ENCODE measurements at regions not wholly inside any gene's neighbourhood (a gene's known extent, or its start where the extent isn't known, plus 50 kb on each side); places are given as distances from the start of the nearest gene placed in this dataset.

DNA sequence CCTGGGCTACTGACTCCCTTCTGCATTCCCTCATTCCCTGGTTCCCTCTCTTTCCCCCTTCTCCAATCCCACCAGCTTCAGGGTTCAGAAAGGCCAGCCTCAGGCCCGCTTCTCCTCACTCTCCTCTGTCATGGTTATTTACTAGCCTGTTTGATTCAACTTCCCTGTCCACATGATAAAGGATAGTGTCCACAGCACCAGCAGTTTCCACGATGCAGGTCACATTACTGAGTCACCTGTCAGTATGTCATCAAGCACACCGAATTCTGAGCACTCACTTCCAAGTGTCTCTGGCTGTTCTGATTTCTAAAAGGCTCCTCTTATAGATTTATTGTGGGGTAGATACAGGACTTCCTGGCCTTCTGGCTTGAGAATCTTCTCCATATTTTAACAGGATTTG, 96.6 kb upstream of the CTNNB1 start:
- Mint-ChIP-seq H3K4me3 (ENCODE audit: unreplicated experiment) (no peak overlapping the region), H3K27ac (ENCODE audit: unreplicated experiment) (no peak overlapping the region), H3K36me3 (ENCODE audit: low read depth, unreplicated experiment) (no peaks in the 10 kb centered on the region), H3K27me3 (ENCODE audit: low read depth, unreplicated experiment) (peaks cover 10% of the 10 kb centered on the region), H3K9me3 (ENCODE audit: unreplicated experiment) (peaks cover 2% of the 10 kb centered on the region), H3K4me1 (ENCODE audit: low read depth, unreplicated experiment) (no peaks in the 10 kb centered on the region)
- TF ChIP-seq EZH2 (IDR thresholded peaks at IDR 0.05; ENCODE audit: insufficient read depth, low read length), result no peak
- TF ChIP-seq CTCF (IDR thresholded peaks at IDR 0.05; ENCODE audit: insufficient read depth, low read depth, low read length), result no peak
- Histone ChIP-seq H3K9ac (ENCODE audit: low read length) (no peak overlapping the region), H3K27me3 (ENCODE audit: insufficient read depth, low read length) (peaks cover 5% of the 10 kb centered on the region), H3K9me3 (ENCODE audit: insufficient read depth, low read depth, low read length) (no peaks in the 10 kb centered on the region), H3K36me3 (ENCODE audit: insufficient read depth, low read length) (no peaks in the 10 kb centered on the region), H3K27ac (ENCODE audit: low read depth, low read length) (no peak overlapping the region), H3K79me2 (ENCODE audit: insufficient read depth, low read length) (no peaks in the 10 kb centered on the region), H3K4me1 (ENCODE audit: insufficient read depth, low read length) (no peaks in the 10 kb centered on the region), H2AFZ (ENCODE audit: low read depth, low read length) (no peak overlapping the region), H3K4me2 (ENCODE audit: low read length) (no peak overlapping the region), H3K4me3 (ENCODE audit: insufficient read depth, low read depth, low read length) (no peak overlapping the region), H4K20me1 (ENCODE audit: insufficient read depth, low read length) (no peaks in the 10 kb centered on the region)
- no peak for FAIRE-seq
- no peak for DNase-seq (ENCODE audit: low read depth)

DNA sequence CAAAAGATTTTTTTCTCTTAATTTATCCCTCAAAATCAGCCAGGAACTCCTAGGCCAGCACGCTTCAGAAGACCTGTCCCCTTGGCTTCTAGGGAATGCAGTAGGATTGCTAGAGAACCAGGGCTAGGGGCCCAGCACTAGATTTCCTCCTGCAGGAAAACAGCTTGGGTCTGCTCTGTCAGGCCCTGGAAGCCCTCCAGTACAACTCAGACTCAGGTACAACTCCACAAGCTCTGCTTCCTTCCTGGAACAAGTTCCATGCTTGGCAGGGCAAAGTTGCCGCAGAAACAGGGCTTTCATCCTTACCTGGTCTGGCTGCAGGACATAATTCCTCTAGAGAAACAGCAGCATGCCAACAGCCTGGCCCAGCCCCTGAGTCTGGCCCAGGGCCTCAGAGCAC, 96.1 kb upstream of the CTNNB1 start:
- H3K9me3 ChIP-seq (ENCODE audit: insufficient read depth, low read depth, low read length), result no peaks in the 10 kb centered on the region
- no peak for FAIRE-seq
- Mint-ChIP-seq H3K27ac (ENCODE audit: unreplicated experiment) (no peak overlapping the region), H3K27me3 (ENCODE audit: low read depth, unreplicated experiment) (peaks cover 11% of the 10 kb centered on the region), H3K9me3 (ENCODE audit: unreplicated experiment) (no peaks in the 10 kb centered on the region), H3K4me3 (ENCODE audit: unreplicated experiment) (no peak overlapping the region), H3K36me3 (ENCODE audit: low read depth, unreplicated experiment) (no peaks in the 10 kb centered on the region), H3K4me1 (ENCODE audit: low read depth, unreplicated experiment) (no peaks in the 10 kb centered on the region)
- no peaks in the 10 kb centered on the region for H3K79me2 ChIP-seq (ENCODE audit: insufficient read depth, low read length)
- H3K4me1 ChIP-seq (ENCODE audit: insufficient read depth, low read length), result no peaks in the 10 kb centered on the region
- no peak for TF ChIP-seq EZH2 (IDR thresholded peaks at IDR 0.05; ENCODE audit: insufficient read depth, low read length)
- no peak for TF ChIP-seq CTCF (IDR thresholded peaks at IDR 0.05; ENCODE audit: insufficient read depth, low read depth, low read length)
- no peak overlapping the region for H3K4me3 ChIP-seq (ENCODE audit: insufficient read depth, low read depth, low read length)
- H3K36me3 ChIP-seq (ENCODE audit: insufficient read depth, low read length), result no peaks in the 10 kb centered on the region
- no peak overlapping the region for H3K27ac ChIP-seq (ENCODE audit: low read depth, low read length)
- DNase-seq (ENCODE audit: low read depth), result no peak
- H2AFZ ChIP-seq (ENCODE audit: low read depth, low read length), result no peak overlapping the region
- peaks cover 5% of the 10 kb centered on the region for H3K27me3 ChIP-seq (ENCODE audit: insufficient read depth, low read length)
- H3K9ac ChIP-seq (ENCODE audit: low read length), result no peak overlapping the region
- no peak overlapping the region for H3K4me2 ChIP-seq (ENCODE audit: low read length)
- H4K20me1 ChIP-seq (ENCODE audit: insufficient read depth, low read length), result no peaks in the 10 kb centered on the region

DNA sequence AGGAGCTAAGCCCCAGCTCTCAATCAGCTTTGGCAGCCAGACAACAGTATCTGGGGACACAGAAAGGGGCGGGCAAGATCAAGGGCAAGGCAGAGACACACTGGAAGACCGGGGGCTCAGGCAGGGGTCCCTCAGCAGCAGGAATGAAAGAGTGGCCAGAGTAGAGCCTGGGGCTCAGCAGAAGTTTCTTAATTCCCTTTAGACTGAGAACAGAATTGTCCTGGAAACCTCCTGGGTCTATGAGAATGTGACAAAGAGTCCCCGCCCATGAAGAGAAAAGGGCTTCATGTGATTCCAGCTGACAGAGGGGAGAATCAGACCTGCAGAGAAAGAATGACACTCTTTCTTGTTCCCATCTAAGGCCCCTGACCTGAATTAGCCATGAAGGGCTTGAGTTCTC, 95.2 kb upstream of the CTNNB1 start:
- Histone ChIP-seq H3K27me3 (ENCODE audit: insufficient read depth, low read length) (peaks cover 5% of the 10 kb centered on the region), H4K20me1 (ENCODE audit: insufficient read depth, low read length) (no peaks in the 10 kb centered on the region), H3K9me3 (ENCODE audit: insufficient read depth, low read depth, low read length) (no peaks in the 10 kb centered on the region), H3K36me3 (ENCODE audit: insufficient read depth, low read length) (no peaks in the 10 kb centered on the region), H3K4me3 (ENCODE audit: insufficient read depth, low read depth, low read length) (no peak overlapping the region), H2AFZ (ENCODE audit: low read depth, low read length) (no peak overlapping the region), H3K4me2 (ENCODE audit: low read length) (no peak overlapping the region), H3K27ac (ENCODE audit: low read depth, low read length) (no peak overlapping the region), H3K79me2 (ENCODE audit: insufficient read depth, low read length) (no peaks in the 10 kb centered on the region), H3K4me1 (ENCODE audit: insufficient read depth, low read length) (no peaks in the 10 kb centered on the region), H3K9ac (ENCODE audit: low read length) (no peak overlapping the region)
- no peak for FAIRE-seq
- Mint-ChIP-seq H3K27me3 (ENCODE audit: low read depth, unreplicated experiment) (peaks cover 8% of the 10 kb centered on the region), H3K27ac (ENCODE audit: unreplicated experiment) (no peak overlapping the region), H3K4me3 (ENCODE audit: unreplicated experiment) (no peak overlapping the region), H3K36me3 (ENCODE audit: low read depth, unreplicated experiment) (no peaks in the 10 kb centered on the region), H3K9me3 (ENCODE audit: unreplicated experiment) (no peaks in the 10 kb centered on the region), H3K4me1 (ENCODE audit: low read depth, unreplicated experiment) (no peaks in the 10 kb centered on the region)
- no peak for TF ChIP-seq EZH2 (IDR thresholded peaks at IDR 0.05; ENCODE audit: insufficient read depth, low read length)
- no peak for TF ChIP-seq CTCF (IDR thresholded peaks at IDR 0.05; ENCODE audit: insufficient read depth, low read depth, low read length)
- DNase-seq (ENCODE audit: low read depth), result no peak
